ENCODE measurements at regions not wholly inside any gene's neighbourhood (a gene's known extent, or its start where the extent isn't known, plus 50 kb on each side); places are given as distances from the start of the nearest gene placed in this dataset.

DNA sequence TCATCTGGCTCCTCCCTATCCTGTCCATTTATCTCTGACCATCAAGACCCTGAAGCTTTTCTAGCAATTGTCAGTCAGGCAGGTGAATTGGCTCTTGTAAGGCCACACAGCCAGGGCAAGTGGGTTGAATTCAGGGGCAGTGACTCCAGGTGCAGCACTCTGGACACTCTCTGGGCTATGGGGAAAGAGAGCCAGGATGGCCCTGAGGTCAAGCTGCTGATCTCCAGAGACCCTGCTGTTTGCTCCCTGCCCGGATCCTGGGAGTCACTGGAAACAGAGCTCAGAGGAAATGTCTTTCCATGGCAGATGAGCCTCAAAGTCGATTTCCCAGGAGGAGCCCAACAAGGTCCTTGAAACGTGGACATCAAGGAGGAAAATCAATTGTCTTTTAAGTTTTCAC lies 184.4 kb downstream of the C1orf94 start:
- TF ChIP-seq, protein P1, sequence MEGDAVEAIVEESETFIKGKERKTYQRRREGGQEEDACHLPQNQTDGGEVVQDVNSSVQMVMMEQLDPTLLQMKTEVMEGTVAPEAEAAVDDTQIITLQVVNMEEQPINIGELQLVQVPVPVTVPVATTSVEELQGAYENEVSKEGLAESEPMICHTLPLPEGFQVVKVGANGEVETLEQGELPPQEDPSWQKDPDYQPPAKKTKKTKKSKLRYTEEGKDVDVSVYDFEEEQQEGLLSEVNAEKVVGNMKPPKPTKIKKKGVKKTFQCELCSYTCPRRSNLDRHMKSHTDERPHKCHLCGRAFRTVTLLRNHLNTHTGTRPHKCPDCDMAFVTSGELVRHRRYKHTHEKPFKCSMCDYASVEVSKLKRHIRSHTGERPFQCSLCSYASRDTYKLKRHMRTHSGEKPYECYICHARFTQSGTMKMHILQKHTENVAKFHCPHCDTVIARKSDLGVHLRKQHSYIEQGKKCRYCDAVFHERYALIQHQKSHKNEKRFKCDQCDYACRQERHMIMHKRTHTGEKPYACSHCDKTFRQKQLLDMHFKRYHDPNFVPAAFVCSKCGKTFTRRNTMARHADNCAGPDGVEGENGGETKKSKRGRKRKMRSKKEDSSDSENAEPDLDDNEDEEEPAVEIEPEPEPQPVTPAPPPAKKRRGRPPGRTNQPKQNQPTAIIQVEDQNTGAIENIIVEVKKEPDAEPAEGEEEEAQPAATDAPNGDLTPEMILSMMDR (IDR thresholded peaks at IDR 0.05 in 8 of 11, conservative IDR thresholded peaks at IDR 0.05 in 3 of 11) = no peak
- no peak for TF ChIP-seq POLR2AphosphoS5 (IDR thresholded peaks at IDR 0.05)
